ENCODE measurements at regions not wholly inside any gene's neighbourhood (a gene's known extent, or its start where the extent isn't known, plus 50 kb on each side); places are given as distances from the start of the nearest gene placed in this dataset.

GRCh38 chr4:57424232-57424897 lies 314.2 kb upstream of the IGFBP7 start:
- TF ChIP-seq CTCF (conservative IDR thresholded peaks at IDR 0.05) (no peak), ZFX (IDR thresholded peaks at IDR 0.05) (no peak)
- H3K27ac ChIP-seq = no peak overlapping the region

DNA sequence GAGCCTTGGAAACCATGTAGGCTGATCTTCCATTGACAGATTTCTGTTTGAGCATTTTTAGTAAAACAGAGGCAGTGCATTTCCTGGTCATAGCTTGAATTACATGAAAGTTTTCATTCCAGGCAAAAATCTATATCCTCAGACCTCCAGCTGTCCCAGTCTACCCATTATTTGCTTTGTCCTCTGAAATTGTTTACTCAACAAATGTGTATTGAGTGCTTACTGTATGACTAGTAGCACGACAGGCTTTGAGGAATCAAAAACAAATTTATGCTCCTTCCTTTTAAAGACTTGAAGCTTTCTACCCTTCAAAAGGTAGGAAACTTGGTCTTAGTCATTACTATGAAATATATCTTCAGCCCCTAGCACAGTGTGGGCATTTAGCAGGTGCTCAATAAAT lies 307.9 kb upstream of the IGFBP7 start:
- TF ChIP-seq ZFX (IDR thresholded peaks at IDR 0.05) (no peak), CTCF (conservative IDR thresholded peaks at IDR 0.05) (no peak)
- no peak overlapping the region for H3K27ac ChIP-seq

DNA sequence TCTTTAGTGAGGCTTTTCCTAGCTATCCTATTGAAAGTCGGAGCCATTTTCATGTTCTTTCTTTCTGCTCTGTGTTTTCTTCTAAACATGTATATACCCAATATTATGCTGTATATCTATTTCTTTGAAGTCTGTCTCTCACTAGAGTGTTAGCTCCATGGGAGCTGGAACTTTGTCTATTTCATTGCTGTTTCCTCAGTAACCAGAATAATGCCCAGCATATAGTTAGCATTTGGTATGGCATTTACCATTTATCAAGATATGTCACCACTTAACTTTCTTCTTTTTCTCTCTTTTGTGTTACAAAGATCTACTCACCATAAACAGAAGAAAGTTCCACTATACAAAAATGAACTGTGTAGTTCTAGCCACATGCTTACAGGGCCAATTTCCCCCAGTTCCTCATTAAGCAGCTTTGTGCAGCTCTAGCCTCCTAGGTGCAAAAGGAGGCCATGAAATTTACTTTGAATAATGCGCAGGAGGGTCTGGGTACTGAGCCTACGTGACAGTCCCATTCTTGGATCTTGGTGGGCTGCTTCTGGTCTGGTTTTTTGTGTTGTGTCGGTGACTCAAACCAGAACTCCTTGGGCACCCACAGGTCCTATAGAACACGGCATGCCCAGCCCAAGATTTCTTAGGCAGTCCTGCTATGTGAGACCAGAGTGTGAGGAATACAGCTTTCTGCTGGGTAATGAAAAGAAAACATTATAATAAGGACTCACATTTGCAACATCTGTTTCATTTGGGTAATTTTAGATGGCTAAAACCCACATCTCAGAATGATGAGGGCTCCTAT lies 302.3 kb upstream of the IGFBP7 start:
- TF ChIP-seq CTCF (conservative IDR thresholded peaks at IDR 0.05) (no peak), ZFX (IDR thresholded peaks at IDR 0.05) (no peak)
- H3K27ac ChIP-seq = no peak overlapping the region

DNA sequence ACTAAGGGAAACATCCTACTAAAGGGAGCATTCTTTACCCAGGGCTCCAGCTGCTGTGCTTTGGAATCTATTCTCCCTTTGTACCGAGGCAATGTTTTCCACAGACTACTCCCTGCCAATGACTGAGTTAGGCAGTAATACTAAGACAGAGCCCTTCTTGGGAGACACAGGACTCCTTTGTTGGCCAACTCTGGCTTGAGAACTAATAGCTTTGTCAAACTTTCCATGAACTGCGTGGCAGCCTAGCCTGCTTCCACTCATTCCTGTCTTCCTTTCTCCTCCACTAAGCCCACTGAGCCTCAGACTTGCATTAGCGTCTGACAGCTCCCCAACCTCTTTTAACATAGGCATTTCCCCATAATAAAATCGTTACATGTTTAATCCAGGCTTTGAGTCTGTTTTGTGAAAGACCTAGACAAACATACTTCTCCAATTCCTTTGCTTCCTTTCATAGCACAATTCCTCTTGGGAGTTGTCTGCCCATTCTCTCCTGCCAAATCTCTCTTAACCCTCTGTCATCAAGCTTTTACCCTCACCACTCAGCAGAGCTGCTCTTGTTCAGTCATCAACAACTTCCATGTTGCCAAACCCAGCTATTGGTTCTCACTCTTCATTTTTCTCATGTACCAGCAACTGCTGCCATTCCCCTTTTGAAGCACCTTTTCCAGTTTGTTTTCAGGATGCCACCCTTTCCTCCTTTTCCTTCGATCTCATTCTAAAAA lies 300.3 kb upstream of the IGFBP7 start:
- TF ChIP-seq ZFX (IDR thresholded peaks at IDR 0.05) = no peak
- TF ChIP-seq CTCF (conservative IDR thresholded peaks at IDR 0.05) = no peak
- no peak overlapping the region for H3K27ac ChIP-seq

GRCh38 chr4:57405359-57405758 lies 295.2 kb upstream of the IGFBP7 start:
- H3K27ac ChIP-seq = no peak overlapping the region
- TF ChIP-seq ZFX (IDR thresholded peaks at IDR 0.05) (no peak), CTCF (conservative IDR thresholded peaks at IDR 0.05) (no peak)

DNA sequence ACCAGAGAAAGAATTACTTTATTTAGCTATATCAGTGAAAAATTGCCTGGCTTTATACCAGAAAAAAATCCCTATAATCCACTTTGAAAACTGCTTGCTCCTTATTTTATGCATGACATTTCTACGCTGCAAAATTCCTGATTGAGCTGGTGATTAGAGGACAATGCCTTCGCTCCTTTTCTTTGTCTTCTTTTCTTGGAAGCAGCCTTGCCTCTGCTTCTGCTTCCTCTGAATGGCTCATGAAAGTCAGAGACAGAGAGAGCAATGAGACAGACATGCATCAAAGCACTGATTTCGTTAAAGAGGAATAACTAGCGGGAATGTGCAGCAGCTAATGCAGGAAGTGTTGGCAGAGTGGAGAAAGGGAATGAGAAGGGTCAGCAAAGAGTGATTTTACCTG lies 294.3 kb upstream of the IGFBP7 start:
- TF ChIP-seq ZFX (IDR thresholded peaks at IDR 0.05) (no peak), CTCF (conservative IDR thresholded peaks at IDR 0.05) (no peak)
- H3K27ac ChIP-seq = no peak overlapping the region

GRCh38 chr4:57403591-57403990 lies 293.4 kb upstream of the IGFBP7 start:
- H3K27ac ChIP-seq = no peak overlapping the region
- TF ChIP-seq ZFX (IDR thresholded peaks at IDR 0.05) (no peak), CTCF (conservative IDR thresholded peaks at IDR 0.05) (no peak)
